ENCODE measurements at regions not wholly inside any gene's neighbourhood (a gene's known extent, or its start where the extent isn't known, plus 50 kb on each side); places are given as distances from the start of the nearest gene placed in this dataset.

DNA sequence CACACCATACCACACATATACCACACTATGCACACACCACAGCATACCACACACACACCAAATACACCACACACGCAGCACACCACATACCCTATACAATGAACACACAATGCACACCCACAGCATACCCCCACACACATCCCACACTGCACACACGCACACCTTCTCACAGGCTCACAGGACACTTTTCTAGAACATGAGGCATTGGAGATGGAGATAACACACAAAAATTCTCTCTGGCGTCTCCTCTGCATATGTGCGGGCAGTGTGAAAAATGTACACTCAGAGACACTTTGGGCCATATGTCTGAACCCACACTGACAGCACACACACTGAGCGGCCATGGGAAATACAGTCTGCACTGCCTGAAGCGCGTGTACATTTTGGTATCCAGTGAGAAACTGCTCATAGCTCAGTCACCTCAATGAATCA lies 278.1 kb downstream of the GADD45G start:
- no peak for DNase-seq (ENCODE audit: low read depth)

DNA sequence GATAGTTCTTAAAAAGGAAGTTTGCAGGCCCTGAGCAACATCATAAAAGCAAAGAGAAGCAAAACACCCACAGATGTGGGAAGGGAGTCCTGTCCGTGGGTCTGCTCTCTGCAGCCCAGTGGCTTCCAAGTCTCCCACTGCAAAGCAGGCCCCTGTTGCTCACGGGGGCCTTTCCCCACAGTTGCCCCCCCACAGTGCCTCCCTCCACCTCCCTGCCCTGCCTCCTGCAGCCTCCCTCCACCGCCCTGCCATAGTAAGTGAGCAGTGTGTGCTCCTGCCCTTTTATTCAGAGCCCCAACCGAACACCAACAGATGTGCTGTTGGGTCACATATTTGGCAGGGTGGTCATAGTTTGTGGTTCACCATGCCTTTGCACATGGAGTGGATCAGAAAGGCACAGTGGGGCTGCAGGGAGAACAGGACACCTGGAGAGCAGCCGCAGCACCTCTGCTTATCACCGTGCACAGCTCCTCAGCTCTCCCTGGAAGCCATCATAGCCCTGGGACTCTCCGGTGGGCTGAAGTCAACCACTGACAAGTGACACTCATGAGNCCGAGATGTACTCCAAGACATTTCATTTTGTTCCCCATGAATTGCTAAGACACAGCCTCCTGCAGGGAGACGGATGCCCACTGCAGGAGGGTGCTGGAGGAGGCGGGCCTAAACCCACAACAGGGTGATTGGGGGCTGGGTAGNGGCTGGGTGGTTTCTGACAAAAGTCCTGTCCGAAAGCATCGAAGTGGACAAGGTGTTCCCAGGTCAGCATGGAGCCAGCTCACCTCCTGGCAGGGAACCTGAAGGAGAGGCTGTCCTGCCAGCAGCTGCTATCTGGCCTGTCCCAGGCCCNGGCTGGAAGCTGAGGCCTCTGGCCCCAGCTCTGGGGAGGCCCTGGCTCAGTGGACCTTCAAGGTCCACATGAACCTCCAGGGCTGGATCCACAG lies 278.9 kb downstream of the GADD45G start:
- DNase-seq (ENCODE audit: low read depth): no peak

DNA sequence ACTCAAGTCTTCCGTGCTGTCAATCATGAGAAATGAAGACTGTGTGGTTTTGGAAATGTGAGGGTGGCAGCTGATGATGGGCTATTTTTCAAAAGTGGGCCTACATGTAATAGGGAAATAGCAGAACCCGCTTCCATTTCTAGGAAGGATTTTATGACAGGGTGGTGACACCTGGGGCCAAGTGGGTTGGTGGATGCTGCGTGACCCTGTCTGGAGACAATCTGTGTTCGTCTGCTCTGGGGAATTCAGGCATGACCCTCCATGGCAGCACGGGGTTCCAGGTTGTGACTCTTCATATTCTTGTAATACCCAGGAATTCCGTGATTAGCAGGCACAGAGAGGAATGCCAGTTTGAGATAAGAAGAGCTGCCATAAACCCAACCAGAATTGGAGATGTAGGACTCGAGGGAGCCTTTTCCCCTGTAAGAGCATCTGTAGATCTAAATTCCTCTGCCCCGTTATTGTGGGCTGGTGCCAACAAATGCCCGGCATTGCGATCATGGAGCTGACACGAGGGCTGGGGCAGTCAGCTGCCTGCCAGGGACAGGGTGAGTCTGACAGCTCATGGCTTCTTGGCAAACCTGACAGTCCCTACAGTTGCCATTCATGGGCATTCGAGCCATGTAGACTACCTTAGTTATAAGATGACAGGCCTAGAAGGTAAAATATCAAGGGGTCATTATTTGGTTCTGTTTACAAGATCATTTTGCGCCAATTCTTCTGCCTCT lies 279.7 kb downstream of the GADD45G start:
- no peak for DNase-seq (ENCODE audit: low read depth)

DNA sequence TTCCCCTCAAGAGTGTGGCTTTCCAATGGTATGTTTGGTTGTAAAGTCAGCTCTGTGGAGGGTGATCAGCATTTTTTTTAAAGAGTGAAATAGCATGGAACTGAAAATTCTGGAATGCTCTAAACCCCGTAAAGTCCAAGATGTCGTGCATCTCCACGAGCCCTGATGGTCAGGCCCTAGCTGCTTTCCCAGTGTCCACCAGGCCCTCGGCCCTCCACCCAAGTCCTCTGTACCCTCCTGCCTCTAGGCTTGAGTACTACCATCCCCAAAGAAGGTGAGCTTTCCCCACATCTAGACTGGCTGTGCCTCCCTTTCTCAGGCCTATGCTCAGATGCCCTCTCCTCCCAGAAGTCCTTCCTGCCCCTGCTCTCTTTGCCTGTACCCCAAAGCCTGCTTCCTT lies 280.3 kb downstream of the GADD45G start:
- no peak for DNase-seq (ENCODE audit: low read depth)

DNA sequence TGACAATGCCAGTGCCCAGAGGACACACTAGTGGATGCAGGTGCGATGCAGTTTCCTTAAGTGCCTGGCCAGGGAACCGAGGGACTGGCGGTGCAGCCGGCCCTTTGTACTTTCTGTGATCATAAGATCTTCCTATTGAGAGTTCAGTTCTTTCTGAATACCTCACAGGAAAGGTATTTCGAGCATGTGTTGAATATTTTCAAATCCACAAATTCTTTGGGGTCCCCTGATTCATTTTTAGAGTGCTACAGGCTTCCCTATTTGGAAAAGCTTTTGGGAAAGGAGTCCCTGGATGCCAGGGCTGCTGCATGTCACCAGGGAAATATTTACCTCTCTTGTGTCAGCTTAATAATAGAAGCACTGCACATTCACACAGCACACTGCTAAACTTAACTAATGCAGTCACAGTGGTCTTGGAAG lies 281.5 kb downstream of the GADD45G start:
- peak; percentile 18 for DNase-seq (ENCODE audit: low read depth)

DNA sequence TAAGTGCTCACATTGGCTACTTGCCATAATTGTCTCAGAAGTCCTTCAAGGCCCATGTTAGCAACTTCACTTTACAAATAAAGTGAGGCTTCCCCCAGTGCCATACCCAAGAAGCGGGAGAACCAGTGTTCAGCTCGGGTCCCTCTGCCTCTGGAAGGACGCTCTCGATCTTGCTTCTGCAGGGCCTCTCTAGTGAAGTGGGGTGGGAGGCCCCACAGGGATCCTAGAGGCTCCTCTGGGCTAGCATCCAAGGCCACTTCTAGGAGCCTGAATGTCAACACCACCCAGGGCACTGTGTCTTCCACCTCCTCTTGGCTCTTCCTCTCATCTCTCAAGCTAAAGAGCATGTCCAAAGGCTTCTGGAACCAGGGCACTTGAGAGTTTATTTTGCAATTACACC lies 282.5 kb downstream of the GADD45G start:
- DNase-seq (ENCODE audit: low read depth): no peak

DNA sequence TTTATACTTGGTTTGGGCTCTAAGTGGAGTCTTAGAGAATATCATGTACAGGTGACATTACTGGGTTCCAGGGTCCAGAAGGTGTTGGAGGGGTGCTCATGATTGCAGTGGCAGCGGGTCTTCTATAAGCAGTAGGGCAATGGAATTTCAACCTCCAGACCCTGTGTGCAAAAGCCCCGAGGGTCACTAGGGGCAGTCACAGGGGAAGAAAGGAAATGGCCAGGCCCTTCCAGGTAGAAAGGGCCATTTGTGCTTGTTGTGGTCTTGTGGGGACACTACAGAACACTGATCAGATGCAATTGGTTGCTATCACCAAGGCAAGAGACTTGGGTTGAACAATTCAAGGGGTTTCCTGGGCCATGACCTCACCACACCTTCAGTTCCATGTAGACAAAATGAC lies 283.4 kb downstream of the GADD45G start:
- DNase-seq (ENCODE audit: low read depth): no peak

DNA sequence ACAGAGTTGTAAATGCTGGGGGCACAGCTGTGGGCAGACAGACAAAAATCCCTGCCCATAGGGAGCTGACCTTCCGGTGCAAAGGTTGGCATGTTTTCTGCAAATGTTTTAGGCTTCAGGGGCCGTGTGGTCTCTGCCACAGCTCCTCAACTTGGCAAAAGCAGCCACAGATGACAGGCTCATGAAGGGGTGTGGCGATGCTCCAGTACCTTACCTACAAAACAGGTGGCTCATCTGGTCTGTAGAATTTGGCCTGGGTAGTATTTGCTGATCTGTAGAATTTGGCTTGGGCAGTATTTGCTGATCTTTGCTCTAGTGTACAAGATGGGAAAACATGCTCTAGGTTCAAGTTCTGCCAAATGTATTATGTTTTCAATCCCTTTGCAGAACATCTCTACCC lies 283.9 kb downstream of the GADD45G start:
- no peak for DNase-seq (ENCODE audit: low read depth)

DNA sequence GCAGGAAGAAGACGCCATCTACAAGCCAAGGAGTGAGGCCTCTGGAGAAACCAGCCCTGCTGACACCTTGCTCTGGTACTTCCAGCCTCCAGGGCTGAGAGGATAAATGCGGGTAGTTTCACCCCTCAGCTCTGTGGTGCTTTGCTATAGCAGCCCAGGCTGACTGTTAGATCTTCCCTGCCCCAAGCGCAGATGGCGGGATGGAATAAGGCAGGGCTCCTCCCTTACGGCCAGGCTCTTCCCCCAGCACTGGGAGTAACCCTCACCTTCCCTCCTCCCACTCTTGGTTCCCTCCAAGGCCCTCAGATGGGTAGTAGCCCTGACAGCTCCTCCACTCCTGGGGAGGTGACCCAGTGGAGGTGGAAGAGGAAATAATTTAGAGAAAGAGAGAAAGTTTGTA lies 285.1 kb downstream of the GADD45G start:
- no peak for DNase-seq (ENCODE audit: low read depth)

DNA sequence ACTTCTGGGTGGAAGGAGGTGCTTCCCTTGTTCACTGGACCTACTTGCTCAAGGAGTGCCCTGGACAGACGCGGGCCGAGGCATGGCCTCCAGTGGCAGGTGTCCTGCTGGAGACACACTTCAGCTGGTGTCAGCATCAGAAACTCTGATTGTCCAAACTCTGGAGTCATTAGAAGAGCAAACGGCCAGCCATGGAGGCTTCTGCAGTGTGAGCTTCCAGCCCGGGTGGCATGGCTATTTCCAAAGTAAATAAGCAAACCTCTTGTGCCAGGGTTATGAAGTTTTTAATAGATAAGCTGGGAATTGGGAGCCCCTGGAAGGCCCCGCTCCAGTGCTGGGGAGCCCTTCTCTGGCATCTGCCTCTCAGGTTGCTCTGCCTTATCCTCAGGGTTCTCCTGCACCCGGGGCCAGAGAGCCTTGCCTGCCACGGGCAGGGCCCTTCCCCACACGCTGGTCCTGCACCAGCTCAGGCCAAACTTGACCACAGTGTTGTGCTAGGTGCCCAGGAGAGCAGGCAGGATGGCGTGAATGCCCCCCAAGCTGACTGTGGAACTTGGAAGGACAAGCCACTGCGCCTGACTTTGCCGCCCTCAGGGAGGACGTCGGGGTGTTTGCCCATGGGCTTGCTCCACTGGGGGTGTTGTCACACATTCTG lies 285.6 kb downstream of the GADD45G start:
- DNase-seq (ENCODE audit: low read depth): no peak

DNA sequence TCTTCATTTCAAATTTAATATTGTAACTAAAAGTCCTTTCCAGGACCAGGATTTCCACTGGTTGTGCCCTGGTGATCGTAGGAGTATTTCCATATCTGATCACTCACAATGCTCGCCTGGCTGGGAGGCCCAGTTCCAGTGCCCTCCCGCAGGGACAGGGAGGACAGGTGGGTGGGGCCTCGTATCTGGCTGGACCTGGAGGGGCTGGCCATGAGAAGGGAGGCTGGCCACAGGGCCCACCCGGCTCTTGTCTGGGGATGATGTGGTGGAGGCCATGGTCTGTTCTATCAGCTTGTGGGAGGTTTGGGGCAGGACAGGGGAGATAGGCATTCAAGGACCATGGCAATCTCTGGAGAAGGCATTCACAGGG lies 286.4 kb downstream of the GADD45G start:
- no peak for DNase-seq (ENCODE audit: low read depth)

DNA sequence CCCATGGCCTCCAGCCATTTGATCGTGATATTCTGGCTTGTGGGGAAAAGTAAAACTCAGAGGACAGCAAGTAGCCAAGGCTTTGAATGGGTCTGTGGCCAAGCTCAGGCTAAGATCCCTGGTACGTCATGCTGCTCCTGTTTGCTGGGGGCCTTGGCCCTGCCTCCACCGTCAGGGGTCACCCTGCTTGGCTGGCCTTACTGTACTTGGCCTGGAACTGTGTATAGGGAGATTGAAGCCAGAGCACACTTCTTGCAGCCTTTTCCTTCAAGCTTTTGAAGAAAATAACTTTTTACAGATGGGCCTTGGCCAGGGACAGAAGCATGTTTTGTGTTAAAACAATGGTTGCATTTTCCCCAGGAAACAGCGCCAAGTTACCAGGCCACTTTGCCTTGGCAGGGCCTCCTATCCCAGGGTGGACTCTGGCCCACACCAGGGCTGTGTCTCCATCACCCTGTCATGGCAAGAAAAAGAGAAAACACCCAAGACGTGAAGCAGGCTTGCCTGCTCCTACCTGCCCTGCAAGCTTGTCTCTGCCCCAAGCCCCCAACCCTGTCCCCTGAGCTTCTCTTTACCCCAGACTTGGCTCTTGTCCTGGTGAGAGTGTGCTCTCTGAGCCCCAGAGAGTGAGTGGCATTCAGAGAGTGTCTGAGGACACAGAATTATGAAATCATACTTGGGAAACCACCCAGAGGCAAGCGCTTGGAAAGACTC lies 286.9 kb downstream of the GADD45G start:
- DNase-seq (ENCODE audit: low read depth): no peak

DNA sequence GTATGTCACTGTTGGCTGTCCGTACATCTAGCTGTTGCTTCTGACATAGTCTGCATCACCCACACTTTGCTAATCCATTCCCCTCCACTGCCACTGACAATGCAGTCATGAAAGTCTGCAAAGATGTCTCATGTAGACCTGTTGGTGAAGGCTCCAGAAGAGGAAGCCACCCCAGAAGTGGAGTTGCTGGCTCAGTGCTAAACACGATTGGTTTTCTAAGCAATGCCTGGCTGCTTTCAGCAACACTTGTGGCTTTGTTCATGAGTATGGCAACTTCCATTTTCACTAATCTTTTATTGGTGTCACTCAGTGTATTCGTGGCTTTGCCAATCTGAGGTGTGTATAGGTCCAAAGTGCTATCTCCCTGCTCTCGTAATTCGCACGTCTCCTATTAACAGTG lies 288.1 kb downstream of the GADD45G start:
- no peak for DNase-seq (ENCODE audit: low read depth)

DNA sequence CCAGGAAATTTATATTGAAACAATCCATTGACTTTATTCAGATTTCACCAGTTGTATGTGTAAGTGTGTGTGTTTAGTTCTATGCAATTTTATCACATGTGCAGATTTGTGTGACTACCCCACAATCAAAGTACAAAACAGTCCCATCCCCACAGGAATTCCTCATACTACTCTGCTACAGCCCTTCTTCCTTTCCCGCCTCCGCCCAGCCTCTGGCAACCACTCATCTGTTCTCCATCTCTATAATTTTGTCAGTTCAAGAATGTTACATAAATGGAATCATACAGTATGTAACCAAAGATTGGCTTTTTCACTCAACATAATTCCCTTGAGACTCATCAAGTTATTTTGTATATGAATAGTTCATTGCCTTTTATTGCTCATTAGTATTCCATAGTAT lies 289.1 kb downstream of the GADD45G start:
- no peak for DNase-seq (ENCODE audit: low read depth)

DNA sequence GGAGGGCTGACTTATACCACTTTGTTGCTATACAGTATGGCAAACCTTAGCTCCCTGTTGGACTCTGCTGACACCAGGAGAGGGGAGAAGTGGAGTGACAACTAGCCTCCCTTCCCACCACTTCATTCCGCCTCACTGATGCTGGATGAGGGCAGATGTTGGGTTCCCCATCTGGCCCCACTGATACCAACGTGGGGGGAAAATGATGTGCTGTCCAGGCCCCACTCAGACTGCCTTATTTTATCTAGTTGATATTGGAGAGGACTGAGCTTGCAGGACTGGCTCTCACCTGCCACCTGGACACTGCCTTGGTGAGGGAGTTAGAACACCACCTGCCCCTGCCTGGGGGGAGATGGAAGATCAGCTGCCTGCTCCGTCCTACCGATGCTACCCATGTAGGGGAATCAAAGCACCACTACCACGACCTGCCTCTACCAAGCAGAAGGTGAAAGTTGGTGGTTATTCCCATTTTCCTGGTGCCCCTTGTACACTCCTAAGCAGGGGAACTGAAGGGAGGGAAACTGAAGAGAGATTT lies 292.1 kb downstream of the GADD45G start:
- DNase-seq (ENCODE audit: low read depth): no peak

DNA sequence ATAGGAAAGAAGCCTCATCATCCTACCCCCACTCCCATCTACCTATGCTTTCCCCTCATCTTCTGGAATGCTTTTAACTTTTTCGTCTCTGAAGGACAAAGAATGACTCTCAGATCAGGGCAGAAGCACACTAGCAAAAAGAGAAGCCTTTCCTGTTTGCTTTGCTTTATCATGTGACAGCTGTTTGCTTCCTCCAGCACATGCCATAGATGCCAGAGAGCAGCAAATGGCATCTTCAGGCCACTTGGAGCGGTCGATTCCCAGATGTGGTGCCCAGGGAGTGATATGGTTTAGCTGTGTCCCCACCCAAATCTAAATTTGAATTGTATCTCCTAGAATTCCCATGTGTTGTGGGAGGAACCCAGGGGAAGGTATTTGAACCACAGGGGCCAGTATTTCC lies 294.8 kb downstream of the GADD45G start:
- peak; percentile 2 for DNase-seq (ENCODE audit: low read depth)

DNA sequence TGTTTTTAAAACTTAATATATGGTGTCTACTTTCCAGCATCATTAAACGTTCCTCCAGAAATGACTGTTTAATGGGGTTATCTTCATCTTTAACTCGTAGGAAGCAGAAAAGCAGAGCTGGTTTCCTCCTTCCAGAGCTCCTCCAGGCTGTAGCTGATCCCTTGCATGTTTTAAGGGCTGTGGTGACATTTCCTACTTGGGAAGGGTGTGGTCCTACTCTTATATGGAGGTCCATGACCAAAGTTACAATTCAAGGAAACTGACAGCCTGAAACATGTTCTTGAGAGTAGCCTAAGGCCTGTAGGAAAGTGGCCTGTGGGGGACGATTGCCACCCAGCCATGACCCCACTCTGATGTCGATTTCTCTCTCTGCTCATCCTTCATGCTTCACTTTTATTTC lies 297.1 kb downstream of the GADD45G start:
- DNase-seq (ENCODE audit: low read depth): no peak

DNA sequence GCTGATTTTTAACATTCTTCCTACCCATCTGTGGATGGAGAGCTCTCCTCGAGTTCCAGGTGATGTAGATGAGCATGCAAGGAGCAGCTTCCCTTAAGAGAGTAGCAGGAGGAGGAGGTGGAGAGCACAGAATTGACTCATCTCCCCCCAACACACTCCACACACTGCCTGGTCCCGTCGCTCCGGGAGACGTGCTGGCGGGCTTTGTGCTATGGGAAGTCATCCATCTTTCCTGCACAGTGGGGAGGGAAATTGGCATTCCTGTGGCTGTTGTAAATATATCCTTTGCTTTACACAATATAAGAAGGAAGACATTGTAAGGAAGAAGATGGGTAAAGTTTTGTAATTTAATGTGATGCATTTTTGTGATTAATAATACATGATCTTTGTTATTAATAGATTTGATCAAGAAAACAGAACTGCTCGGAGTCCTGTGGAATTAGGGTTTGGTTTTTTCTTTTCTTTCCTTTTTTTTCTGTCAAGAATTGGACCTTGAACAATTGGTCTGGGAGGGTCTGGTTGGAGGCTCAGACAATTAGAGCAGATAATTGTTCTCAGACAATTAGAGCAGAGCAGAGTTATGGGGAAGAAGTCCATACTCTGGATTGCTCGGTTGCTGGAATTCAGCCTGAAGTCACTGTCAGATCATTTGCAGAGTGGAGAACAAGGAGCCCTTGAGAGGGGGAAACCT lies 297.8 kb downstream of the GADD45G start:
- DNase-seq (ENCODE audit: low read depth): no peak

DNA sequence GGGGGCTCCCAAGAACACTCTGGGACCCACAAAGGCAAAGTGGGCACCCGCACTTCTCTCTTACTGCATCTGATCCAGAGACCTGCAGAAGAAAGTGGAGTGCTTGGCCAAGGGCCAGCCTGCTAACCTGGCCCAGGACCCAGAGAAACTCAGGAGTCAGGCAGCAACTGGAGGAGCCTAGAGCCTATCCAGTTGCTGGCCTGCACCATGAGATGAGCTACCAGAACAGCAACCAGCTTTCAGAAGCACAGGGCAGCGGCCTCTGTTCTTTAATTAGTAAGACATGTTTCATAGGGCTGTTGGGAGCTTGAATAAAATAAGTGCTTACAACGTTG lies 298.3 kb downstream of the GADD45G start:
- no peak for DNase-seq (ENCODE audit: low read depth)

DNA sequence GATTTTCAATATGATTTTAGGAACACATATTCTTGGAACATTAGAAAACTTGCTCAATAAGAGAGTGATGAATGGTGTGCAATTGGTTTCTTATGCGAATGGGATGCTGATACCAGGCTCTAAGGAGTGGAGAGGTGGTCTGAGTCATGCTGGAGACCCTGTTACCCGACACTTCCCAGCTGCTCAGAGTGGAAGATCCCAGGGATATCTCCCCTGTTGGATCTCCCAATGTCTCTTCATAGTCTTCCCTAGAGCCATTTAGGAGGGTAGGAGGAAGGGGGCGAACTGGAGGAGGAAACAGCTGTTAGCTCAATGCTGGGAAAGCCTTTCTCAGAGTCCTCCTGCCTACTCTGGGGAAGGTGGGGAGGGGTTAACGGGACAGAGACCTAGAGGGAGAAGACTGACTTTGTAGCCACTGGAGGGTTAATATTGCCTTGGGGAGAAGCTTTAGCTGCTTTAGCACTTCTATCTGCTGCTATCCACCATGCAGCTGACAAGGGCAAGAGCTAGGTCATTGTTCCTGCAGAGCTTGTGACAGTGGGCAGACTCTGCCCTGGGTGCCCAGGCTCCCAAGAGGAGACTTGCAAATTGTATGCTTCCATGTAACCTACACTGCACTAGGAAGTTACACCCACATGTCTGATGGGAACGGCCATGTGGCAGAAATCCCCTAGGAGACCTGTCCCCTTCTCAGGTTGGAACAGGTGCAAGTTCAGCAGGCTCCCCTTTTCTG lies 301.0 kb downstream of the GADD45G start:
- DNase-seq (ENCODE audit: low read depth): no peak

All from EH (cell line).